ENCODE measurements at regions not wholly inside any gene's neighbourhood (a gene's known extent, or its start where the extent isn't known, plus 50 kb on each side); places are given as distances from the start of the nearest gene placed in this dataset.

DNA sequence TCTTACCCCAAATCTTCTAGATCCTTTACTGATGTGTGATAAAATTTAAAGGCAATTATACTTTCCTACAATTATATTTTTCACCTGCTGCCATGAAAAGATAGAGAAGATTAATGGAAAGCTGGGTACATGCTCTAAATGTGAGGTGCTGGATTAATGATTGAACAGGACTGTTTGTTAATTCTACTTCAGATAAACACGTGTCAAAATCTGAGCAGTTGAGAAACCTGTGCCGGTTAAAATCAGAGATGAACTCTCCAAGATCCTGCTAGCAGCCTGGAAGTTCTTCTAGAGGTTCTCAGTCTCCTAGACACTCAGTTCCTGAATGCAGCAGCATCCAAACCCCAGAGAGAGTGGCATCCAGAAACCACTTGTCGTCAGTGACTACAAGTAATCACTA lies 69.2 kb downstream of the INHBA start:
- no peak for ATAC-seq
- no peak for TF ChIP-seq PPARA (CRISPR knock-in tag; IDR thresholded peaks at IDR 0.05; ENCODE audit: borderline replicate concordance)
- TF ChIP-seq ESRRG (CRISPR knock-in tag; IDR thresholded peaks at IDR 0.05) = no peak
- no peak for TF ChIP-seq ZNF70 (CRISPR knock-in tag; IDR thresholded peaks at IDR 0.05)
- no peak for TF ChIP-seq SNAI2 (CRISPR knock-in tag; IDR thresholded peaks at IDR 0.05)
- no peak for TF ChIP-seq ZNF8 (CRISPR knock-in tag; IDR thresholded peaks at IDR 0.05)
- TF ChIP-seq CSDC2 (CRISPR knock-in tag; IDR thresholded peaks at IDR 0.05) = no peak
- no peak for TF ChIP-seq OSR1 (CRISPR knock-in tag; IDR thresholded peaks at IDR 0.05)
- no peak for TF ChIP-seq ZFP30 (CRISPR knock-in tag; IDR thresholded peaks at IDR 0.05)
- TF ChIP-seq, protein P1, sequence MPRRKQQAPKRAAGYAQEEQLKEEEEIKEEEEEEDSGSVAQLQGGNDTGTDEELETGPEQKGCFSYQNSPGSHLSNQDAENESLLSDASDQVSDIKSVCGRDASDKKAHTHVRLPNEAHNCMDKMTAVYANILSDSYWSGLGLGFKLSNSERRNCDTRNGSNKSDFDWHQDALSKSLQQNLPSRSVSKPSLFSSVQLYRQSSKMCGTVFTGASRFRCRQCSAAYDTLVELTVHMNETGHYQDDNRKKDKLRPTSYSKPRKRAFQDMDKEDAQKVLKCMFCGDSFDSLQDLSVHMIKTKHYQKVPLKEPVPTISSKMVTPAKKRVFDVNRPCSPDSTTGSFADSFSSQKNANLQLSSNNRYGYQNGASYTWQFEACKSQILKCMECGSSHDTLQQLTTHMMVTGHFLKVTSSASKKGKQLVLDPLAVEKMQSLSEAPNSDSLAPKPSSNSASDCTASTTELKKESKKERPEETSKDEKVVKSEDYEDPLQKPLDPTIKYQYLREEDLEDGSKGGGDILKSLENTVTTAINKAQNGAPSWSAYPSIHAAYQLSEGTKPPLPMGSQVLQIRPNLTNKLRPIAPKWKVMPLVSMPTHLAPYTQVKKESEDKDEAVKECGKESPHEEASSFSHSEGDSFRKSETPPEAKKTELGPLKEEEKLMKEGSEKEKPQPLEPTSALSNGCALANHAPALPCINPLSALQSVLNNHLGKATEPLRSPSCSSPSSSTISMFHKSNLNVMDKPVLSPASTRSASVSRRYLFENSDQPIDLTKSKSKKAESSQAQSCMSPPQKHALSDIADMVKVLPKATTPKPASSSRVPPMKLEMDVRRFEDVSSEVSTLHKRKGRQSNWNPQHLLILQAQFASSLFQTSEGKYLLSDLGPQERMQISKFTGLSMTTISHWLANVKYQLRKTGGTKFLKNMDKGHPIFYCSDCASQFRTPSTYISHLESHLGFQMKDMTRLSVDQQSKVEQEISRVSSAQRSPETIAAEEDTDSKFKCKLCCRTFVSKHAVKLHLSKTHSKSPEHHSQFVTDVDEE (CRISPR knock-in tag; IDR thresholded peaks at IDR 0.05) = no peak
- TF ChIP-seq ZNF565 (CRISPR knock-in tag; conservative IDR thresholded peaks at IDR 0.05; ENCODE audit: low read depth) = no peak
- no peak for TF ChIP-seq BACH2 (CRISPR knock-in tag; IDR thresholded peaks at IDR 0.05; ENCODE audit: borderline replicate concordance)
- TF ChIP-seq, protein P2, sequence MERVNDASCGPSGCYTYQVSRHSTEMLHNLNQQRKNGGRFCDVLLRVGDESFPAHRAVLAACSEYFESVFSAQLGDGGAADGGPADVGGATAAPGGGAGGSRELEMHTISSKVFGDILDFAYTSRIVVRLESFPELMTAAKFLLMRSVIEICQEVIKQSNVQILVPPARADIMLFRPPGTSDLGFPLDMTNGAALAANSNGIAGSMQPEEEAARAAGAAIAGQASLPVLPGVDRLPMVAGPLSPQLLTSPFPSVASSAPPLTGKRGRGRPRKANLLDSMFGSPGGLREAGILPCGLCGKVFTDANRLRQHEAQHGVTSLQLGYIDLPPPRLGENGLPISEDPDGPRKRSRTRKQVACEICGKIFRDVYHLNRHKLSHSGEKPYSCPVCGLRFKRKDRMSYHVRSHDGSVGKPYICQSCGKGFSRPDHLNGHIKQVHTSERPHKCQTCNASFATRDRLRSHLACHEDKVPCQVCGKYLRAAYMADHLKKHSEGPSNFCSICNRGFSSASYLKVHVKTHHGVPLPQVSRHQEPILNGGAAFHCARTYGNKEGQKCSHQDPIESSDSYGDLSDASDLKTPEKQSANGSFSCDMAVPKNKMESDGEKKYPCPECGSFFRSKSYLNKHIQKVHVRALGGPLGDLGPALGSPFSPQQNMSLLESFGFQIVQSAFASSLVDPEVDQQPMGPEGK (CRISPR knock-in tag; IDR thresholded peaks at IDR 0.05; ENCODE audit: borderline replicate concordance) = no peak
- TF ChIP-seq, protein P3, sequence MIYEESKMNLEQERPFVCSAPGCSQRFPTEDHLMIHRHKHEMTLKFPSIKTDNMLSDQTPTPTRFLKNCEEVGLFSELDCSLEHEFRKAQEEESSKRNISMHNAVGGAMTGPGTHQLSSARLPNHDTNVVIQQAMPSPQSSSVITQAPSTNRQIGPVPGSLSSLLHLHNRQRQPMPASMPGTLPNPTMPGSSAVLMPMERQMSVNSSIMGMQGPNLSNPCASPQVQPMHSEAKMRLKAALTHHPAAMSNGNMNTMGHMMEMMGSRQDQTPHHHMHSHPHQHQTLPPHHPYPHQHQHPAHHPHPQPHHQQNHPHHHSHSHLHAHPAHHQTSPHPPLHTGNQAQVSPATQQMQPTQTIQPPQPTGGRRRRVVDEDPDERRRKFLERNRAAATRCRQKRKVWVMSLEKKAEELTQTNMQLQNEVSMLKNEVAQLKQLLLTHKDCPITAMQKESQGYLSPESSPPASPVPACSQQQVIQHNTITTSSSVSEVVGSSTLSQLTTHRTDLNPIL (CRISPR knock-in tag; IDR thresholded peaks at IDR 0.05; ENCODE audit: low read depth) = no peak
- TF ChIP-seq TOX (CRISPR knock-in tag; IDR thresholded peaks at IDR 0.05; ENCODE audit: borderline replicate concordance) = no peak
- TF ChIP-seq ZC3H10 (CRISPR knock-in tag; IDR thresholded peaks at IDR 0.05) = no peak
- TF ChIP-seq, protein P4, sequence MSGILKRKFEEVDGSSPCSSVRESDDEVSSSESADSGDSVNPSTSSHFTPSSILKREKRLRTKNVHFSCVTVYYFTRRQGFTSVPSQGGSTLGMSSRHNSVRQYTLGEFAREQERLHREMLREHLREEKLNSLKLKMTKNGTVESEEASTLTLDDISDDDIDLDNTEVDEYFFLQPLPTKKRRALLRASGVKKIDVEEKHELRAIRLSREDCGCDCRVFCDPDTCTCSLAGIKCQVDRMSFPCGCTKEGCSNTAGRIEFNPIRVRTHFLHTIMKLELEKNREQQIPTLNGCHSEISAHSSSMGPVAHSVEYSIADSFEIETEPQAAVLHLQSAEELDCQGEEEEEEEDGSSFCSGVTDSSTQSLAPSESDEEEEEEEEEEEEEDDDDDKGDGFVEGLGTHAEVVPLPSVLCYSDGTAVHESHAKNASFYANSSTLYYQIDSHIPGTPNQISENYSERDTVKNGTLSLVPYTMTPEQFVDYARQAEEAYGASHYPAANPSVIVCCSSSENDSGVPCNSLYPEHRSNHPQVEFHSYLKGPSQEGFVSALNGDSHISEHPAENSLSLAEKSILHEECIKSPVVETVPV (CRISPR knock-in tag; IDR thresholded peaks at IDR 0.05) = no peak

DNA sequence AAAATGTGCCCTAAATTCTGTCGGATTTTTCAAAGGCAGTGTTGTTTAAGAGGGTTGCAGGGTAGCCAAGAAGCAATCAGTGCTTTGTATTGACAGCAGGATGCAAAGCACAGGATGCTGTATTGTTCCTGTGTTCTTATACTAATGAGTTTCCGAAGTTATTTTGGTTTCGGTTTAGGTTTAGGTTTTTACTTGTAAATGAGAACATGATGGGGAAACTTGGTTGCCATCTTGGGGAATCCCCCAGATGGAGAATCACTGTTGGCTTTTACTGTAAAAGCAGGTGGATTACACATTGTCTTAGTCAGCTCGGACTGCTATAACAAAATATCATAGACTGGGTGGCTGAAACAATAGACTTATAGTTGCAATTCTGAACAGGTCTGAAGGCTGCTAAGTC lies 72.1 kb downstream of the INHBA start:
- TF ChIP-seq RARB (CRISPR knock-in tag; IDR thresholded peaks at IDR 0.05) (no peak), TOX (CRISPR knock-in tag; IDR thresholded peaks at IDR 0.05; ENCODE audit: borderline replicate concordance) (no peak), ESRRG (CRISPR knock-in tag; IDR thresholded peaks at IDR 0.05) (no peak), BACH2 (CRISPR knock-in tag; IDR thresholded peaks at IDR 0.05; ENCODE audit: borderline replicate concordance) (no peak), GLIS3 (CRISPR knock-in tag; IDR thresholded peaks at IDR 0.05) (no peak)
- TF ChIP-seq, protein P1 (CRISPR knock-in tag; IDR thresholded peaks at IDR 0.05) = no peak
- no peak for ATAC-seq

DNA sequence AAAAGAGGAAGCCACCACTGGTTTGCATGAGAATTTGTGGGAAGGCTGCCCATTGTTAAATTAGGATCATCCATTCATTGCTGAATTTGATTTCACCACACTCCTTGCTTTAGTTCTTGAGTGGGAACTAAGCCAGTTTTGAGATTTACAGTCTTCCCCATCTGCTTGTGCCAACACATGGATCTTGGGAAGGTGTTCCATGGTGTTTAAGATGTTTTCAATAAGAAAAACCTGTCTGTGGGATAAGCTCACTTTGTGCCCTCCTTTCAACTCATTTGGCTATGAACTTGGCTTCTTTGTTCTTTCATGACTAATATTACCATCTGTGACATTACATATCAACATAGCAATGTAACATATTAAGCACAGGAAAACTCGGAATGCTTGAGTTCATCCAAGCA lies 73.2 kb downstream of the INHBA start:
- ATAC-seq = no peak
- TF ChIP-seq ARNTL (CRISPR knock-in tag; IDR thresholded peaks at IDR 0.05; ENCODE audit: borderline replicate concordance, low read depth) (no peak), ZNF565 (CRISPR knock-in tag; conservative IDR thresholded peaks at IDR 0.05; ENCODE audit: low read depth) (no peak), GLIS3 (CRISPR knock-in tag; IDR thresholded peaks at IDR 0.05) (no peak), ZFP3 (CRISPR knock-in tag; IDR thresholded peaks at IDR 0.05) (no peak), ZC3H10 (CRISPR knock-in tag; IDR thresholded peaks at IDR 0.05) (no peak), TCF4 (CRISPR knock-in tag; IDR thresholded peaks at IDR 0.05; ENCODE audit: borderline replicate concordance) (no peak), OSR1 (CRISPR knock-in tag; IDR thresholded peaks at IDR 0.05) (no peak), TOX (CRISPR knock-in tag; IDR thresholded peaks at IDR 0.05; ENCODE audit: borderline replicate concordance) (no peak), CSDC2 (CRISPR knock-in tag; IDR thresholded peaks at IDR 0.05) (no peak)
- TF ChIP-seq, protein P5, sequence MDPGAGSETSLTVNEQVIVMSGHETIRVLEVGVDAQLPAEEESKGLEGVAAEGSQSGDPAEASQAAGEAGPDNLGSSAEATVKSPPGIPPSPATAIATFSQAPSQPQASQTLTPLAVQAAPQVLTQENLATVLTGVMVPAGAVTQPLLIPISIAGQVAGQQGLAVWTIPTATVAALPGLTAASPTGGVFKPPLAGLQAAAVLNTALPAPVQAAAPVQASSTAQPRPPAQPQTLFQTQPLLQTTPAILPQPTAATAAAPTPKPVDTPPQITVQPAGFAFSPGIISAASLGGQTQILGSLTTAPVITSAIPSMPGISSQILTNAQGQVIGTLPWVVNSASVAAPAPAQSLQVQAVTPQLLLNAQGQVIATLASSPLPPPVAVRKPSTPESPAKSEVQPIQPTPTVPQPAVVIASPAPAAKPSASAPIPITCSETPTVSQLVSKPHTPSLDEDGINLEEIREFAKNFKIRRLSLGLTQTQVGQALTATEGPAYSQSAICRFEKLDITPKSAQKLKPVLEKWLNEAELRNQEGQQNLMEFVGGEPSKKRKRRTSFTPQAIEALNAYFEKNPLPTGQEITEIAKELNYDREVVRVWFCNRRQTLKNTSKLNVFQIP (CRISPR knock-in tag; IDR thresholded peaks at IDR 0.05; ENCODE audit: borderline replicate concordance, low read depth) = no peak
- TF ChIP-seq, protein P2 (CRISPR knock-in tag; IDR thresholded peaks at IDR 0.05; ENCODE audit: borderline replicate concordance) = no peak

Data from SK-N-SH treated with all-trans-retinoic acid at 6 μM for 48 hours (cell line).